ENCODE measurements at regions not wholly inside any gene's neighbourhood (a gene's known extent, or its start where the extent isn't known, plus 50 kb on each side); places are given as distances from the start of the nearest gene placed in this dataset.
"Not testable (repeated sequence)": the region's sequence is repeated elsewhere in the genome, so short reads cannot be mapped to it uniquely, and the experiment has no call there.

GRCh38 chr7:153224890-153225289, 465.3 kb downstream of the ACTR3B start:
- DNase-seq = no peak

- not testable (repeated sequence) for DNase-seq
These were observed 485.6 kb downstream of the ACTR3B start for GRCh38 chr7:153245136-153245535.

GRCh38 chr7:153245809-153246208, 486.3 kb downstream of the ACTR3B start:
- no peak for DNase-seq

- DNase-seq = no peak
These were observed 488.4 kb downstream of the ACTR3B start for GRCh38 chr7:153247926-153248325.

GRCh38 chr7:153258686-153259085, 499.1 kb downstream of the ACTR3B start:
- no peak for DNase-seq

GRCh38 chr7:153276394-153276793, 516.8 kb downstream of the ACTR3B start:
- no peak for DNase-seq

GRCh38 chr7:153286763-153287162, 527.2 kb downstream of the ACTR3B start:
- no peak for DNase-seq

GRCh38 chr7:153290066-153290465, 530.5 kb downstream of the ACTR3B start:
- no peak for DNase-seq

GRCh38 chr7:153297141-153297540, 537.6 kb downstream of the ACTR3B start:
- no peak for DNase-seq

- DNase-seq = no peak
These were observed 542.4 kb downstream of the ACTR3B start for GRCh38 chr7:153301936-153302335.

GRCh38 chr7:153320005-153320404, 560.5 kb downstream of the ACTR3B start:
- no peak for DNase-seq

GRCh38 chr7:153320681-153321080, 561.1 kb downstream of the ACTR3B start:
- no peak for DNase-seq

- DNase-seq = no peak
These were observed 563.4 kb downstream of the ACTR3B start for GRCh38 chr7:153322991-153323390.

GRCh38 chr7:153324094-153324493, 564.5 kb downstream of the ACTR3B start:
- no peak for DNase-seq

- no peak for DNase-seq
These were observed 568.1 kb downstream of the ACTR3B start for GRCh38 chr7:153327683-153328082.

GRCh38 chr7:153331427-153331826, 571.9 kb downstream of the ACTR3B start:
- DNase-seq = no peak

- DNase-seq = peak; percentile 16
These were observed 594.5 kb downstream of the ACTR3B start for GRCh38 chr7:153354071-153354470.

- no peak for DNase-seq
These were observed 610.5 kb downstream of the ACTR3B start for GRCh38 chr7:153370092-153370491.

- DNase-seq = no peak
These were observed 621.1 kb downstream of the ACTR3B start for GRCh38 chr7:153380636-153381035.

- DNase-seq = peak; percentile 60
These were observed 621.9 kb downstream of the ACTR3B start for GRCh38 chr7:153381275-153382040.

GRCh38 chr7:153382641-153383101, 623.1 kb downstream of the ACTR3B start:
- DNase-seq = no peak

GRCh38 chr7:153383781-153384180, 624.2 kb downstream of the ACTR3B start:
- no peak for DNase-seq

- no peak for DNase-seq
These were observed 626.0 kb downstream of the ACTR3B start for GRCh38 chr7:153385502-153385901.

GRCh38 chr7:153386556-153386955, 627.0 kb downstream of the ACTR3B start:
- DNase-seq = no peak

GRCh38 chr7:153388611-153389010, 629.1 kb downstream of the ACTR3B start:
- no peak for DNase-seq
